ENCODE measurements at regions not wholly inside any gene's neighbourhood (a gene's known extent, or its start where the extent isn't known, plus 50 kb on each side); places are given as distances from the start of the nearest gene placed in this dataset.

GRCh38 chr1:36639461-36639860 is 156.7 kb upstream of the CSF3R start:
- no peak for DNase-seq

GRCh38 chr1:36638268-36638667 is 155.6 kb upstream of the CSF3R start:
- DNase-seq = no peak

GRCh38 chr1:36636206-36636605 is 153.5 kb upstream of the CSF3R start:
- DNase-seq = no peak

GRCh38 chr1:36635284-36635683 is 152.6 kb upstream of the CSF3R start:
- no peak for DNase-seq

GRCh38 chr1:36628804-36629203 is 146.1 kb upstream of the CSF3R start:
- no peak for DNase-seq

GRCh38 chr1:36626435-36626834 is 143.7 kb upstream of the CSF3R start:
- no peak for DNase-seq

- DNase-seq = no peak
Measured at GRCh38 chr1:36625935-36626310, 143.2 kb upstream of the CSF3R start.

GRCh38 chr1:36625253-36625934 is 142.7 kb upstream of the CSF3R start:
- no peak for DNase-seq

- DNase-seq = no peak
Measured at GRCh38 chr1:36624466-36624865, 141.8 kb upstream of the CSF3R start.

GRCh38 chr1:36622741-36623648 is 140.3 kb upstream of the CSF3R start:
- DNase-seq = no peak

GRCh38 chr1:36621531-36621930 is 138.8 kb upstream of the CSF3R start:
- DNase-seq = no peak

GRCh38 chr1:36620142-36620541 is 137.4 kb upstream of the CSF3R start:
- no peak for DNase-seq

GRCh38 chr1:36614991-36615390 is 132.3 kb upstream of the CSF3R start:
- DNase-seq = no peak

GRCh38 chr1:36614571-36614970 is 131.9 kb upstream of the CSF3R start:
- DNase-seq = no peak

GRCh38 chr1:36613721-36614120 is 131.0 kb upstream of the CSF3R start:
- no peak for DNase-seq

- DNase-seq = no peak
Measured at GRCh38 chr1:36612881-36613280, 130.2 kb upstream of the CSF3R start.

- DNase-seq = no peak
Measured at GRCh38 chr1:36612121-36612520, 129.4 kb upstream of the CSF3R start.

GRCh38 chr1:36609241-36610027 is 126.7 kb upstream of the CSF3R start:
- DNase-seq = peak; percentile 35

- DNase-seq = no peak
Measured at GRCh38 chr1:36608272-36608671, 125.6 kb upstream of the CSF3R start.

GRCh38 chr1:36607263-36607651 is 124.5 kb upstream of the CSF3R start:
- DNase-seq = no peak

- no peak for DNase-seq
Measured at GRCh38 chr1:36606641-36607262, 124.0 kb upstream of the CSF3R start.

- DNase-seq = no peak
Measured at GRCh38 chr1:36605942-36606640, 123.4 kb upstream of the CSF3R start.

All from right hindlimb (tissue), 1 donor.